Activated B cell treated with CpG ODN at 0.5 μM for 24 hours (primary cell): ENCODE measurements at regions not wholly inside any gene's neighbourhood (a gene's known extent, or its start where the extent isn't known, plus 50 kb on each side); places are given as distances from the start of the nearest gene placed in this dataset.

Experiments used
- ATAC-seq: fragments of 200-7000 bp; cut with Tn5 transposase; one replicate; pipeline ENCODE4 v1.10.0; 2021; ENCODE audit warnings: low read depth, mild to moderate bottlenecking, moderate library complexity
- CTCF ChIA-PET: fragments of 350-600 bp; sonication (Branson Sonifier 250); formaldehyde crosslinking; loops from one replicate; lab custom pipeline; 2021; ENCODE audit warnings: antibody characterized with exemption; lab: Charles Lee
- POLR2A ChIA-PET: fragments of 350-600 bp; sonication (Branson Sonifier 250); formaldehyde crosslinking; loops from one replicate; lab custom pipeline; 2021; ENCODE audit warnings: antibody characterized with exemption; lab: Charles Lee
- DNase-seq: peaks from one replicate; pipeline ENCODE4 v3.0.0; 2022
- H3K27ac Mint-ChIP-seq: one replicate; pipeline ENCODE4 v1.8.0; 2020; ENCODE audit warnings: mixed read lengths
- H3K27me3 Mint-ChIP-seq: one replicate; pipeline ENCODE4 v1.8.0; 2021; ENCODE audit warnings: mixed read lengths
- H3K36me3 Mint-ChIP-seq: one replicate; pipeline ENCODE4 v1.8.0; 2021; ENCODE audit warnings: low read depth, mixed read lengths
- H3K4me1 Mint-ChIP-seq: one replicate; pipeline ENCODE4 v1.8.0; 2021; ENCODE audit warnings: mixed read lengths
- H3K4me3 Mint-ChIP-seq: one replicate; pipeline ENCODE4 v1.8.0; 2020; ENCODE audit warnings: mild to moderate bottlenecking, mixed read lengths
- H3K9me3 Mint-ChIP-seq: one replicate; pipeline ENCODE4 v1.8.0; 2020; ENCODE audit warnings: mixed read lengths
- intact Hi-C: fragments of 100-400 bp; cut with micrococcal nuclease; formaldehyde crosslinking; loops from one replicate; pipeline ENCODE4 v1.15.1; 2024
- TF ChIP-seq, protein P1 (sequence below): fragments of 200-600 bp; IDR thresholded peaks from one replicate; pipeline ENCODE4 v1.8.0; 2022; ENCODE audit warnings: antibody characterized with exemption, mild to moderate bottlenecking

DNA sequence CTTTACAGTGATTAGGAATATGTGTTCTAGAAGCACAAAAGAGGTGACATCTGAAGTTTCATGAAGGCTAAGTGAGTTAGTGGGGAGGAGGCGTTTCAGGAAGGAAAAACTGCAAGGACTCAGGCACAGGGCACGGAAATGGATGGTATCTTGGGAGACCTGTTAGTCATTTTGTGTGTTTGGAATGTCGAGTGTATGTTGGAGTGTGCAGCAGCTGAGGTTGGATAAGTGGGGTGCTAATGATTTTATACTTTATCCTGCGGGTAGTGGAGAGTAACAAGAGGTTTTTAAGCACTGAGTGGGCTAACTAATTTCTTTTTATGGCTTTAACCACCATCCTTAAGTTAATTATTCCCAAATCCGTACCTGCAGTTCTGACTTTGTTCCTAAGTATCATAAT, 571.5 kb upstream of the FBXO33 start:
- Mint-ChIP-seq H3K9me3 (no peaks in the 10 kb centered on the region), H3K36me3 (no peaks in the 10 kb centered on the region), H3K4me1 (no peaks in the 10 kb centered on the region), H3K4me3 (no peak overlapping the region), H3K27me3 (no peaks in the 10 kb centered on the region), H3K27ac (no peak overlapping the region)
- ChIA-PET POLR2A (no interaction called here), CTCF (no interaction called here)
- TF ChIP-seq, protein P1, sequence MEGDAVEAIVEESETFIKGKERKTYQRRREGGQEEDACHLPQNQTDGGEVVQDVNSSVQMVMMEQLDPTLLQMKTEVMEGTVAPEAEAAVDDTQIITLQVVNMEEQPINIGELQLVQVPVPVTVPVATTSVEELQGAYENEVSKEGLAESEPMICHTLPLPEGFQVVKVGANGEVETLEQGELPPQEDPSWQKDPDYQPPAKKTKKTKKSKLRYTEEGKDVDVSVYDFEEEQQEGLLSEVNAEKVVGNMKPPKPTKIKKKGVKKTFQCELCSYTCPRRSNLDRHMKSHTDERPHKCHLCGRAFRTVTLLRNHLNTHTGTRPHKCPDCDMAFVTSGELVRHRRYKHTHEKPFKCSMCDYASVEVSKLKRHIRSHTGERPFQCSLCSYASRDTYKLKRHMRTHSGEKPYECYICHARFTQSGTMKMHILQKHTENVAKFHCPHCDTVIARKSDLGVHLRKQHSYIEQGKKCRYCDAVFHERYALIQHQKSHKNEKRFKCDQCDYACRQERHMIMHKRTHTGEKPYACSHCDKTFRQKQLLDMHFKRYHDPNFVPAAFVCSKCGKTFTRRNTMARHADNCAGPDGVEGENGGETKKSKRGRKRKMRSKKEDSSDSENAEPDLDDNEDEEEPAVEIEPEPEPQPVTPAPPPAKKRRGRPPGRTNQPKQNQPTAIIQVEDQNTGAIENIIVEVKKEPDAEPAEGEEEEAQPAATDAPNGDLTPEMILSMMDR: no peak
- intact Hi-C loops: no loop called here
- no peak for ATAC-seq
- no peak for DNase-seq

DNA sequence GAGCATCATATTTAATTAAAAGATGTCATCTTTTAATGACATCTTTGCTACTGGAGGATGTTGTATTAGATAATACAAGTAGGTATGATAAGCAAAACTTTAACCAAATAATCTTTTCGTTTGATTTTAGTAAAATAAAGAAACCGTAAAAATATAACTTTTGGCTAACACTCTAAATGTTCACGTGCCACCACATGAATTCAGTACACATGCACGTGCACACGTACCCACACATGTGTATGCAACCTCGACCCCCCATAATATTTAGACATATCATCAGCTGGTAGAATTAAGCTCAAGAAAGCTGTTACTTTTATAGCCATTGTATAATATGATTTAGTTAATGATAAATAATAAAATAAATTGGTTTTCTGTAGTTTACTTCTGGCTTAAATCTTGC, 566.6 kb upstream of the FBXO33 start:
- no peaks in the 10 kb centered on the region for H3K9me3 Mint-ChIP-seq
- no peaks in the 10 kb centered on the region for H3K27me3 Mint-ChIP-seq
- H3K4me1 Mint-ChIP-seq: no peaks in the 10 kb centered on the region
- no peak overlapping the region for H3K4me3 Mint-ChIP-seq
- no peaks in the 10 kb centered on the region for H3K36me3 Mint-ChIP-seq
- DNase-seq: no peak
- ChIA-PET POLR2A (no interaction called here), CTCF (no interaction called here)
- intact Hi-C loops: no loop called here
- TF ChIP-seq, protein P1: no peak
- no peak overlapping the region for H3K27ac Mint-ChIP-seq
- ATAC-seq: no peak

DNA sequence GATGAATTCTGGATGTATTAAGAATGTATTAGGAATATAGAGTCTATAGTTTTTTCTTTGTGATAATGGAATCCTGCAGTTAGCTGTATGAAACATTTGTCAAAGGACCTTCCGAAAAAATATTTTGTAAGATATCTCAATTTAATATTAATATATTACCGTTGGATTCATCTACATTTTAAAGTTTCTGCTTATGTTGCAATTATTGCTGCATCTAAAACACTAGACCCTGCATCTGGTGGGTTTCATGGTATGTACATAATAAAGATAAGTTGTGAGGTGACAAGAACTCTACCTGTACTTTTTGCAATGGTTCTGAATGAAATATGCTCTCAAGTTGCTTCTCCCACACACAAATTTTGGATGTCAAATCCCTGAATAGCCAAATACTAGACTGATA, 565.9 kb upstream of the FBXO33 start:
- no peaks in the 10 kb centered on the region for H3K36me3 Mint-ChIP-seq
- intact Hi-C loops: no loop called here
- H3K4me1 Mint-ChIP-seq: no peaks in the 10 kb centered on the region
- no peak overlapping the region for H3K4me3 Mint-ChIP-seq
- ChIA-PET POLR2A (no interaction called here), CTCF (no interaction called here)
- ATAC-seq (no peak), DNase-seq (no peak)
- H3K27me3 Mint-ChIP-seq: no peaks in the 10 kb centered on the region
- H3K27ac Mint-ChIP-seq: no peak overlapping the region
- TF ChIP-seq, protein P1: no peak
- H3K9me3 Mint-ChIP-seq: no peaks in the 10 kb centered on the region

DNA sequence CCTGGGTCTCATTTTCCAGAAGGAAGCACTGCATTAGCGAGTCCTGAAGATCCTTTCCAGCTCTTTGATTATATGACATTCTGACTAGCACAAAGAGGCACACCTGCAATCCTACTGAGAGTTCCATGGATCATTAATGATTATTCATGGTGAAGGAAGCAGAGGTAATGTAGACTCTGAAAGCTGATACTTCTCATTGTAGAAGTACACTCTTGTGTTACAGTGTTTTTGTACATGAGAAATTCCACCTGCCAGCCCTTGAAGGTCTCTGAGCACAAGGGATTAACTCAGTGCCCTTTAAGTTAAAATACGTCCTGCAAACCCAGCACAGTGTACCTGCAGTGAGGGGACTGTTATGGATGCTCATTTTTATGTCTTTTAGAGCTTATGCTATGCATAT, 558.8 kb upstream of the FBXO33 start:
- TF ChIP-seq, protein P1: no peak
- Mint-ChIP-seq H3K4me1 (no peaks in the 10 kb centered on the region), H3K27me3 (no peaks in the 10 kb centered on the region), H3K36me3 (no peaks in the 10 kb centered on the region), H3K4me3 (no peak overlapping the region), H3K27ac (no peak overlapping the region), H3K9me3 (no peaks in the 10 kb centered on the region)
- intact Hi-C loops: no loop called here
- CTCF ChIA-PET: no interaction called here
- no peak for DNase-seq
- ATAC-seq: no peak
- POLR2A ChIA-PET: no interaction called here

DNA sequence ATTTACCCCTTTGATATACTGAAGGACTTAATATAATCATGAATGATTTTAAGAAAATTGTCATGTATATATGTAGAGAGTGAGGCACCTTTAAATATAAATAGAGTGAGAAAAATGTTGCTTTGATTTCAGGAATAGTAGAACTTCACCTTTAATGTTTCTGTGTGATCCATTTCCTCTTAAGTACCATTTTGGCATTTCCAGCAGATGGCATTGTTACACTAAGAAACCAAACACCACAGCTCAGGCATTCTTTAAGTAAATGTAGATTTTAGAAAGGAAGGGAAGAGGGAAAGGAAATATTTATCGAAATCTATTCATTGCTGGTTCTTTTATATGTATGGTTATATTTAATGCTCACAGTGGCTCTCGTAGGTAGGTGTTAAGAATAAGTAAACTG, 556.7 kb upstream of the FBXO33 start:
- intact Hi-C loops: no loop called here
- Mint-ChIP-seq H3K27me3 (no peaks in the 10 kb centered on the region), H3K36me3 (no peaks in the 10 kb centered on the region), H3K27ac (no peak overlapping the region), H3K9me3 (no peaks in the 10 kb centered on the region), H3K4me1 (no peaks in the 10 kb centered on the region), H3K4me3 (no peak overlapping the region)
- TF ChIP-seq, protein P1: no peak
- ATAC-seq: no peak
- DNase-seq: no peak
- ChIA-PET POLR2A (no interaction called here), CTCF (no interaction called here)
